HG03095 (cell line): ENCODE measurements at regions not wholly inside any gene's neighbourhood (a gene's known extent, or its start where the extent isn't known, plus 50 kb on each side); places are given as distances from the start of the nearest gene placed in this dataset.

Experiments
- ATAC-seq: cut with Tn5 transposase; IDR thresholded peaks from one replicate; pipeline ENCODE4 v1.9.1; 2021; ENCODE audit warnings: moderate library complexity; ENCODE audit not compliant: unreplicated experiment

GRCh38 chr11:19597876-19598275 lies 114.8 kb upstream of the NAV2 start:
- ATAC-seq: no peak

- no peak for ATAC-seq
These were observed 115.4 kb upstream of the NAV2 start for GRCh38 chr11:19597206-19597605.

GRCh38 chr11:19595840-19596751 lies 116.5 kb upstream of the NAV2 start:
- ATAC-seq: no peak

GRCh38 chr11:19595499-19595839 lies 117.2 kb upstream of the NAV2 start:
- ATAC-seq: no peak

DNA sequence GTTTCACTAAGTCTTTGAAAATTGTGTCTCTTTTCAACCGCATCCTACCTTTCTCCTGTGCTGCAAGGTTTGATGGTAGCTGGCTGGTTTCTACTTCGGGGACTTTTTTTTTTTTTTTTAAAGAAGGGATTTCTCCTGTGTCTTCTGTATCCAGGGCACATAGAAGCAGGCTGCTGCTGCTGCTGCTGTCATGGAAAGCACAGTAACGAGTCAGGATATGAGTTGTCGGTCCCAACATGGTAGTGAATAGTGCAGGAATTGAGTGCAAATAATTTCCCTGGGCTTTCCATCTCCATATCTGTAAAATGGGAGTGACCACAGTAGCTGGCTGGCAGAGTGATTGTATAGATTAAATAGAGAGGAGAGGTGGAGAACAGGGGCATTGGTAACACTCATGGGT lies 118.3 kb upstream of the NAV2 start:
- no peak for ATAC-seq

DNA sequence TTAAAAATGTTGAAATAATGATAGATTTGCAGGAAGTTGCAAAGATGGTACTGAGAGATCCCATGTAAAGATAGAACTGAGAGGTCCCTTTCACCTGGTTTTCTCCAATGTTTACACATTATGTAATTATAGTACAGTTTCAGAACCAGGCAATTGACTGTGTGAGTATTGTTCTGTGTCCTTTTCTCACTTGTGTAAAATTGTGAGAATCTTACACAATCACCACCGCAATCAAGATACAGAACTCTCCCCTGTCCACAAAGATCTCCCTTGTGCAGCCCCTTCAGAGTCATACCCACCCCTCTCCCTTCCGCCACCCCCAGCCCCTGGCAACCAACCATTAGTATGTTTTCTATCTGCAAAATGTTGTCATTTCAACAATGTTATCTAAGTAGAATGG lies 119.8 kb upstream of the NAV2 start:
- ATAC-seq: no peak

DNA sequence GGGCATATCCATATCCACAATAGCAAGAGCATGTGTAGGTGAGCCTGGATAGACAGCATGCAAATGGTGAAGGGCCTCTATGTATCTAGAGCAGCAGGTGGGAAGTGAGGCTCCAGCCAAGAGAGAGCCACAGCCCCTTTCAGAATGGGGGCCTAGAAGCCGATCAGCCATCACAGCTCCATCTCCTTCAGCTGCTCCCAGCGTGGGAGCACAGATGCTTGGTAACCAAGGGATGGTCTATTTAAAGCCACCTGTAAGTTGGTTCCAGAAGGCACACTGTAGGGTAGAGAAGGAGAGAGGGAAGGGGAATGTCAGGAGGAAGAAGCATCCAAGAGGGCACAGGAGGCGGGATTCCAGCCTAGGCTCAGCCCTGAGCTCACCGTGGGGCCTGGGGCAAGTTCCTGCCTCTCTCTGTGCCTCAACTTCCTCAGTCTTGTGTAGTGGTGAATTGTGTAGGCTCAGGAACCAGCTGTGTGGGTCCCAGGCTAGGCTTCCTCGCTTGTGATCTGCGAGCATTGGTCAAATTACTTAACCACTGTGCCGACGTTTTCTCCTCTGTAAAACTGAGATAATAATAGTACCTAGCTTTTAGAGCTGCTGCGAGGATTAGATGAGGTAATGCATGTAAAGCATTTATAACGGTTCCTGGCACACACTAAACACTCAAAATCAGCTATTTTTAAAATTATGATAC lies 122.9 kb upstream of the NAV2 start:
- no peak for ATAC-seq

- ATAC-seq: no peak
These were observed 124.7 kb upstream of the NAV2 start for GRCh38 chr11:19587979-19588378.

- ATAC-seq: no peak
These were observed 132.0 kb upstream of the NAV2 start for GRCh38 chr11:19580646-19581045.

- ATAC-seq: no peak
These were observed 132.7 kb upstream of the NAV2 start for GRCh38 chr11:19579957-19580356.

GRCh38 chr11:19578871-19579270 lies 133.8 kb upstream of the NAV2 start:
- no peak for ATAC-seq

DNA sequence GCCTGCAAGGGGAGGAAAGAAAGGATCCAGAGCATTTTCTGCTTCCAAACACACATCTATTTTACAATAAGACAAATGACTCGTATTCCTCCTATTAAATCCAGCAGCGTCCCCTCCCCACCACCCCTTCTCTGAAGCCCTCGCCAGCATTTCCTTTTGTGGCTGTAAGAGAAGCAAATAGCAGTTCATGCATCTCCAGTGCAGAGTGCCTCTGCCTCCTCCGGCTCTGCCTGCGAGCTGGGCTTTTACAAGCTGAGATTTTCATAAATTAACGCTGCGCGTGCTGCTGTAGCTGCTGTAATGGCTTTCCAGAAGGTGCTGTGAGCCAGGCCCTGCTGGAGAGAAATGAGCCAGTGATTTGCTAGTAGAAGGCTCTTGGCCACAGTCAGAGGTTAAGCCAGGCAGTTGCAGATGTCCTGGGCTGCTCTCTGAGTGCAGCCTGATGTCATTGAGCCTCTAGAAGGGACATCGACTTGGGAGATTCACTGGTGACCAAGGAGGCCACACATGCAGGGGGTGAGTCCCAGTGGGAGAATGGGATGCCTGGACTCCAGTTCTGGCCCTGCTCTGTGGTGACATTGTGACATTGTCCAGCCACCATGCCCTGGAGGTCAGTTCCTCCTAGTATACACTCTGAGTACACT lies 134.5 kb upstream of the NAV2 start:
- ATAC-seq: no peak

DNA sequence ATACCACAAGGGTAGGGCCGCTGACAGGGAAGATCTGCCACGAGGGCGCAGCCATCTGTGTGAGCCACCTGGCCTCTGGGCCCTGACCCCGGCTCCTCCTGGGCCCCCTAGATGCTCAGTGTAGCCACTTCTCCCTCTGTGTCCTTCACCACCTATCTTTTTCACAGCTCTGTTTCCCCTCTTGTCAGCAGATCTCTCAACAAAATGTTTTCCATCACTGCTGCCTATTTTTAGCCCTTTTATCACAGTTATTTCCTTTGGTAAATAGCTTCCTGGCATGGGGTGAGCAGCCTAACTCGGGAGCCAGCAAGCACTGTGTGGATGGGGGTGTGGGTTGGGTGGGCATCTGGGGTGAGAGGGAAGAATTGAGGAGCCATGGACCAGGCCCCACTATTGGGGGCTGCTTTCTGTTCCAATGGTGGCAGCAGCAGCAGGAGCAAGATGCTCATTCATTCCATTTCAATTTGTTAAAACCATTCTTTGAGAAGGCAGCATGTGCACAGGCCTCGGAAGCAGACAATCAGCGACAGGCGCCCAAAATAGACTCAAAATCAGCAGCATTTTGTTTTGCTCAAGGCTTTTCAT lies 135.2 kb upstream of the NAV2 start:
- ATAC-seq: no peak

GRCh38 chr11:19576903-19577302 lies 135.7 kb upstream of the NAV2 start:
- ATAC-seq: no peak

DNA sequence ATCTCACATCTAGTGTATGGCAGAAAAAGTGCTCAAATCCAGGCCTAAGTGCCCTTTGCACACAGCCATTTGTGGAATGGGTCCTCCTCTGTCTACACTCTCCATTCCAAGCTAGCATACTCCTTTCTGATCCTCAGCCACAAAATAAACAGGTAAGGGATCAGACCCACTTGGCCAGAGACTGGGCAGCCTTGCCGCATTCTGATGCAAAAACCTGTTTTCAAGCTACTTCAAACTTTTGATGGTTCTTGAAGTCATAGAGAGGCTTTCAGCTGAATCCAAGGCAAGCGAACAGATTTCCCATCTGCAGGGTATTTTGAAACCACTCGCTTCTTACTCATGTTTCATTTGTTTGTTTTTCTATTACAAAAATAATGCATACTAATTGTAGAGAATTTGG lies 136.6 kb upstream of the NAV2 start:
- no peak for ATAC-seq

DNA sequence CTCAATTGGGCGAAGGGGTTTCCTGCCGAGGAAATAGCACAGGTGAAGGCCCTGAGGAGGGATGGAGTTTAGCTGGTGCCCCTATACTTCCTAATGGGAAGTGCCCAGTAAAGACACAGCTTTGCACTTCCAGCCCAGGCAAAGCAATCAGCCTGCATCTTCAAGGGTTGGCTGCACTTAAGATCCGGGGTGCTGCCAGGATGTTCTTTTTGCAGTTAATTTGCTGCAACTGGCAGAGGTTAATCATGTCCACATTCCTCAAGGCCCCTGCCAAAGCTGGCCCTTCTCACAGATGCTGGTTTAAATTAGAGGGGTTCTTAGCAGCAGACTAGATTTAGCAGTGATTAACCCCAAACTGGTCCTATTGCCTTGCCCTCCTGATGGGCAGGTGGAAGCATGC lies 137.7 kb upstream of the NAV2 start:
- no peak for ATAC-seq

DNA sequence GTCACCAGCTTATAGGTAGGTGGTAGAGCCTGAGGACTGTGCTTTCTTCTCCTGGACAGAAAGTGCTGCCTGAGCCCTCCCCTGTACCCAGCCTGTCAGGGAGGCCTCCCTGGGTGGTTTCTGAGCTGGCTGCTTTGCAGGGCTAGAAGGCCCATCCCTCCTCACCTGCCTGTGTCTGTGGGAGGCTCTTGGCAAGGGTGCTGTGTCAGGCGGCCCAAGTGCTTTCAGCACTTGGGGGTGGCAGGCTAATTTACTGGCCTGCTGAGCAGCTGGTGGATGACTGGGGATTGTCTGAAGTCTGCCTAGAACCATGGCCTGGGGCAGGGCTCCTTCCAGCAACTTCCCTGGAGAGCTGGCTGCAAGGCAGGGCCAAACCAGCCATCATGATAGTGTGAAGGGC lies 139.0 kb upstream of the NAV2 start:
- no peak for ATAC-seq

DNA sequence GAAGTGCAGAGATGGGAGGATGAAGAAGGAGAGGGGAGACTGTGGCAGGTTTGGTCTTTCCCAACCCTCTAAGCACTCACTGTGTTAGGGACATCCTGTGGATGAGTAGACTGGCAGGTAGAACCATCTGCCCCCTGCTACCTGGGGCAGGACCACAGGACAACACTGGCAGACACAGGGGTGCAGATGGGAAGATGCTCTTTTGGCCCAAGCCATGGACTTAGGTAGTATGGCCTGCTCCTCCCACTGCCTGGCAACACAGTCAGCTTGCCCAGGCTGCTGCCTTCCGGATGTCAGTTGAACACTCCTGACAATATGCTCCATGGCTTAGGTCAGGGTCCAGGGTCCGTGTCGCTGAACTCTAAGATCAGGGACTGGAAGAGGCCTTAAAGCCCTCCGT lies 140.7 kb upstream of the NAV2 start:
- no peak for ATAC-seq

DNA sequence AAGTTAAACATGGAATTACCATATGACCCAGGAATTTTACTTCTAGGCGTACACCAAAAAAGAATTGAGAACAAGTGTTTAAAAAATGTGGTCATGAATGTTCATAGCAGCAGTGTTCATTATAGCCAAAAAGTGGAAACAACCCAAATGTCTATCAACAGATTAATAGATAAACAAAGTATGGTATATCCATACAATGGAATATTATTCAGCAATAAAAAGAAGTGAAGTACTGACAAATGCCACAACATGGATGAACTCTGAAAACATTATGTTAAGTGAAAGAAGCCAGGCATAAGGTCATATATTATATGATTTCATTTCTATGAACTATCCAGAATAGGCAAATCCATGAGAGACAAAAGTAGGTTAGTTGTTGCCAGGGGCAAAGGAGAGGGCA lies 141.7 kb upstream of the NAV2 start:
- ATAC-seq: no peak

- no peak for ATAC-seq
These were observed 144.6 kb upstream of the NAV2 start for GRCh38 chr11:19567996-19568395.

DNA sequence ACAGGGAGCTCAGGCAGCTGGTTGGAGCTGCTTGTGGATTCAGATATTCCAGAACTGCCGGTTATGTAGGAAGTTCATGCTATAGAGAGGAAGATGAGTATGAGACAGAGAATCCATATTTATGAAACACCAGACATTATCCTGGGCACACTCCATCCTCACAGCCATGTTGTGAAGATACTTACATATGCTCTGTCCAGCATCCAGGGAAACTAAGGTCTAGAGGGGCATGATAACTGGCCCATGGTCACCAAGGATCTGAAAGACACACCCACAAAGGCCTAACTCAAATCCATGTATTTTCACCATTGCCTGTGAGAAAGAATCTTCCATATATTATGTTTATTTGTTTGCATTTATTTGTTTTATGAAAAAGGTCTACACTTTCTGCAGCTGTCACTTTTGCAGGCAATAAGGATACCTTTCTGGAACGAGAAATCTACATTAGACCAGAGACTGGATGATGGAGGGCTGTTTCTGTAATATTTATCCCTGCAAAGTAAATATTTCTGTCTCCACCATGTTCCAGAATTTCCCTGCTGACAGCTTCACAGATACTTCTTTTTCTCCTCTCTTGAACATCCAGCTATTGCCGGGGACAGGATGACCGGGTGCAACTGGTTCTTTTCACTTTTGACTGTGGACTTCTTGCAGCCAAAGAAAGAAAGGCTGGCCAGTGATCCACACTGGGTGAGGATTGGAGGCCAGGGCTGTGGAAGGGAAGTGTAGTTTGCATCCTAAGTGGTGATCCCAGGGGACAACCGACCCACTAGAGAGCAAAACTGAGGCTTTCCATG lies 145.9 kb upstream of the NAV2 start:
- no peak for ATAC-seq
